ENCODE measurements at regions not wholly inside any gene's neighbourhood (a gene's known extent, or its start where the extent isn't known, plus 50 kb on each side); places are given as distances from the start of the nearest gene placed in this dataset.

GRCh38 chr9:18067548-18068120 is 406.3 kb upstream of the ADAMTSL1 start:
- H3K27me3 ChIP-seq: no peaks in the 10 kb centered on the region
- intact Hi-C loops (cut with DNase I; ENCODE audit: low total_unique reads): no loop called here
- no peak overlapping the region for H3K4me3 ChIP-seq
- H3K36me3 ChIP-seq: no peaks in the 10 kb centered on the region
- no peaks in the 10 kb centered on the region for H3K9me3 ChIP-seq
- no peak for TF ChIP-seq CTCF (IDR thresholded peaks at IDR 0.05)
- no peak for TF ChIP-seq POLR2A (IDR thresholded peaks at IDR 0.05)
- H3K27ac ChIP-seq: peak overlapping the region; percentile 77 to 78
- H3K4me1 ChIP-seq: peaks cover 0 to 5% of the 10 kb centered on the region in 2 donors
- peak in 1 of 2 donors; percentile 47 for DNase-seq

- Histone ChIP-seq H3K9me3 (no peaks in the 10 kb centered on the region), H3K4me3 (no peak overlapping the region), H3K4me1 (no peaks in the 10 kb centered on the region), H3K36me3 (no peaks in the 10 kb centered on the region), H3K27me3 (no peaks in the 10 kb centered on the region), H3K27ac (peak overlapping the region; percentile 77 to 78)
- intact Hi-C loops (cut with DNase I; ENCODE audit: low total_unique reads): no loop called here
- TF ChIP-seq POLR2A (IDR thresholded peaks at IDR 0.05) (no peak), CTCF (IDR thresholded peaks at IDR 0.05) (no peak)
- DNase-seq: no peak
These were observed 405.1 kb upstream of the ADAMTSL1 start for GRCh38 chr9:18068900-18069299.

GRCh38 chr9:18071651-18072060 is 402.3 kb upstream of the ADAMTSL1 start:
- Histone ChIP-seq H3K4me1 (no peaks in the 10 kb centered on the region), H3K27ac (peak overlapping the region; percentile 76 to 78)

GRCh38 chr9:18073002-18073401 is 401.0 kb upstream of the ADAMTSL1 start:
- Histone ChIP-seq H3K27me3 (no peaks in the 10 kb centered on the region), H3K36me3 (no peaks in the 10 kb centered on the region), H3K27ac (peak overlapping the region; percentile 76 to 78), H3K4me1 (no peaks in the 10 kb centered on the region), H3K9me3 (no peaks in the 10 kb centered on the region), H3K4me3 (no peak overlapping the region)
- TF ChIP-seq CTCF (IDR thresholded peaks at IDR 0.05): no peak
- no peak for TF ChIP-seq POLR2A (IDR thresholded peaks at IDR 0.05)
- intact Hi-C loops (cut with DNase I; ENCODE audit: low total_unique reads): no loop called here
- DNase-seq: peak; percentile 56 to 68

More at GRCh38 chr9:18071651-18072060, 402.3 kb upstream of the ADAMTSL1 start:
- intact Hi-C loops (cut with DNase I; ENCODE audit: low total_unique reads): no loop called here
- H3K36me3 ChIP-seq: no peaks in the 10 kb centered on the region
- DNase-seq: peak; percentile 31 to 54
- H3K4me3 ChIP-seq: no peak overlapping the region
- no peaks in the 10 kb centered on the region for H3K27me3 ChIP-seq
- TF ChIP-seq CTCF (IDR thresholded peaks at IDR 0.05) (no peak), POLR2A (IDR thresholded peaks at IDR 0.05) (no peak)
- H3K9me3 ChIP-seq: no peaks in the 10 kb centered on the region

GRCh38 chr9:18074041-18074440 is 399.9 kb upstream of the ADAMTSL1 start:
- Histone ChIP-seq H3K4me1 (no peaks in the 10 kb centered on the region), H3K9me3 (no peaks in the 10 kb centered on the region), H3K36me3 (no peaks in the 10 kb centered on the region), H3K4me3 (no peak overlapping the region), H3K27me3 (no peaks in the 10 kb centered on the region), H3K27ac (peak overlapping the region; percentile 76 to 78)
- intact Hi-C loops (cut with DNase I; ENCODE audit: low total_unique reads): no loop called here
- no peak for DNase-seq
- TF ChIP-seq POLR2A (IDR thresholded peaks at IDR 0.05): no peak
- no peak for TF ChIP-seq CTCF (IDR thresholded peaks at IDR 0.05)

Data from uterus (tissue), 3 donors.